ENCODE measurements at regions not wholly inside any gene's neighbourhood (a gene's known extent, or its start where the extent isn't known, plus 50 kb on each side); places are given as distances from the start of the nearest gene placed in this dataset.

DNA sequence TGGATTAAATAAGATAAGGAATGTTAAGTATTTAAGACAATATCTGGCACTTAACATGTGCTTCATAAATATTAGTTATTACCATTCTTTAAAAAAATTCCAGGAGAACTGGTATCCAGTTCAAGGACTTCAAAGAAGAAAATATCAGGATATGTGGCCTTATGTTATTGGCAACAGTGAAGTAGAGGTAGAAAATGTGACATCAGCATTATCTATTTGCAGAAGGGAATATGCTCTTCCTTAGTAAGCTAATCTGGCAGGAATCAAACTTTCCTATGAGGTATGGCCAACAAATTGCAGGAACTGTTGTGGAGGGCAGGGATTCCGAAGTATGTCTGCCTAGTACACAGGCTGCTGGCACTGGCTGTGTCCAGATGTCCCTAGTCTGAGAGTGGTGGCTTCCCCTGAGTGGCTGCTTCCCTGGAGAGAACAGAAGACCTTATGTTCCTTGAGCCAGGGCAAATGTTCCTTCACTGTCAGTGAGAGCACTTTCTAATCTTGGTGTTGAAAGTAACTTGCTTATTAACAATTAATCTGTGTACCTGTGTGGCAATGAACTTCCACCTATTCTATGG is 351.7 kb upstream of the THRB start:
- DNase-seq: no peak

DNA sequence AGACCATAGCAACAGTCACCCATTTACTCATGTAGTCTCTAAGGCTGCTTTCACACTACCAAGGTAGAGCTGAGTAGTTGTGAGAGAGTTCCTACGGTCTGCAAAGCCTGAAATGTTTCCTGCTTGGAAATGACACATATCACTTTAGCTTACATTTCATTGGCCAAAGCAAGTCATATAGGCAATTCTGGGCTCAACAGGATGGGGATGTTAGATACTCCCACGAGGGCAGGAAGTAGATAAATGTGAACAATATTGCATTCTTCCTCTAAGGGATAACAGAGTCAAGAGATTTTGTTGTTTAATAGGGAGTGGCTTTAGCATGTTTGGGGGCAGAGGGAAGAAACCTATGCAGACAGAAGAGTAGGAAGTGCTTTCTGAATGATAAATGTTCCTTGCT is 355.6 kb upstream of the THRB start:
- DNase-seq: no peak

DNA sequence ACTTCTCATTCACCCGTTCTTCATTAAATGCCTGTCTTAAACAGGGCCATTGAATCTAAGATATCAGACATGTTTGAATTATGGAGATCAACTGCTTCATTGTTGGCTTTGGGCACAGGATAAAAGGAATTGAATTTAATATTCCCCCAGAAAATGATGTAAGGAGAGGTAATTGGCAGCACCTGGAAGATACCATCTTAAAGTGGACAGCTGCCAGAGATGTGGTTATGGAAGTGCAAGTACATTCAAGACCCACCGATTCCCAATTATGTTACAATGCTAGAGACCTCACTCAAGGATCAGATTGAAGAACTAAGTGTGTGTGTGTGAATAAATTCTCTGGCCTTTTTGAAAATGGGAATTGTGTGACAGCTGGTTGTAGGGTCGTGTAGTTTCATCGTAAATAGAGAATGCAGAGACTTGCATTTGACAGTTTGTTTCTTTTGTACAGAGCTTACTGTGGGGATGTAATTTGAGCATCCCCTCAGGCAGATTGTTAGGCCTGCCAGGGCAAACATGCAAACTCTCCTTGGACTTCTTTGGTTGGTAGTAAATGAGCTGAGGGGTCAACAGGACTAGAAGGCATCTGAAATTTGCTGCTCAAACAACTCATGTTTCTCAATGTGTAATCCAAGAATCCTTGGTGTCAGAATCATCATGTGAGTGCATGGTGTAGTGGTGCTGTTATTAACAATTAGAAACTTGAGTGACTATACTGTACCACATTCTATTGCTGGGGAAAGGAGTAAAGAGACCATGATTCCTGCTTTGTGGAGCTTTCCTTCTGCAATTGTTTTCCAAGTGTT is 359.2 kb upstream of the THRB start:
- DNase-seq: no peak

DNA sequence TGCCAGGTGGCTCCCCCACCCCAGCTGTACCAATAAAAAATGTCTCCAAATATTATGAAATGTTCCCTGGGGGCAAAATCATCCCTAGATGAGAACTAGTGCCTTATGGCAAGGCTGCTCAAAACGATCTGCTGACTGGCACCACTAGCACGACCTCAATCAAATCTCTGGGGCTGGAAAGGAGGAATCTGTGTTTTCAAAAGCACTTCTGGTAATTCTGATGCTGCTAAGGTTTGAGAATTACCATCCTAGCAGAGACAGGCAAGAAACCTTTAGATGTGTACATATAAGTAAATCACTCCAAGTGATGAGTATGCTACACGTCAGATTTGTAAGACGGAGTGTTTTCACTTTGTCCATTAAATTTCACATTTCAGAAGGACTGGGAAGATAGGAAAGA is 360.1 kb upstream of the THRB start:
- no peak for DNase-seq

DNA sequence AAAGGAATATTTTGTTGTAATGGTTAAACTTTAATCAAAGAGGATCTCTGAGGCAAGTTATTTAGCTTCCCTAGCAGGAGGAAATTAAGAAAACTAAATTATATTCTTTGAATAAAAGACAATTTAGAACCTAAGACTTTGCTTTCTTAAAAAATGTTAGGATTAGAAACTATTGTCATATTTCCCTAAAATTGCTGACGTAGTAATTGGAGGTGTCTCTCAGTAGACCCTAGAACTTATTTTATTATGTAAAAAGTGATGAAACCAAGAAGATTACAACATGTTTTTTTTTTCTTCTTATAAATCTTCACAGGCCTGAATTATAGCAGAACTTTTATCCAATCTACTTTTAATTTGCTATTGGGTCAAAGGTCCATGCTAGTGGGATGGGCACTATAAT is 363.3 kb upstream of the THRB start:
- no peak for DNase-seq

DNA sequence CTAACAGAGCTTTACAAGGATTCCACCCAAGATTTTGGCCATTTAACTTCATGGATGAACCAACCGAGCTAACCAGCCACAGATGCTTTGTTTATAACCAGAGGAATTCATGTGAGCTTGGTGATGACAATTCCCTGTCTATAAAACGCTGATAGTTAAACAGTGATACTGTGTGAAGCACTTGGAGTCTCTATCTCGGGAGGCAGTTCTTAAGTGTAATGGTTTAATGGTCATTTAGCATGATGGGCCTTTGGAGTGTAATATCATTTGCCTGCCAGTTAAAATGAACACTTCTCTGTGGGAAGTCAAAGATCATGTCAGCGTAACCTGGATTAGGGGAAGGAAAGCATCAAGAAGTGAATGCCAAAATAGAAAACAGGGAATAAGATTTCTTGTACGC is 368.6 kb upstream of the THRB start:
- DNase-seq: no peak

DNA sequence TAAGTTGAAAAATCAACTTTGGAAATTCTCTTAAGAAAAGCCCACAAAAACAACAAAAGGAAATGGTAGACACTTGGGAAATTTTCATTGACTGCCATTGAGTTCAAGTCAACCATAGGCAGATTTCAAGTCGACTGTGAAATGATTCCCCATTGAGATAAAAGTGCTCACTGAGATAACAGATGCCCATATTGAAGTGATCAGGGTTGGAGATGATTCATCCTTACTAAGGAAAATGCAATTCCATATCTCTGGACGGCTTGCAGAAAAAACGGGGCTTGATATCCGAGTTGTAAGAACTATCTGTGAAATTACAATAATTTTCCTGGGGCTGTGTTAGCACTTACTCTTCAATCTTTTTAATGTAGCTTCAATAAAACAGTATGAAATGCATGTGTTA is 373.1 kb upstream of the THRB start:
- DNase-seq: no peak

DNA sequence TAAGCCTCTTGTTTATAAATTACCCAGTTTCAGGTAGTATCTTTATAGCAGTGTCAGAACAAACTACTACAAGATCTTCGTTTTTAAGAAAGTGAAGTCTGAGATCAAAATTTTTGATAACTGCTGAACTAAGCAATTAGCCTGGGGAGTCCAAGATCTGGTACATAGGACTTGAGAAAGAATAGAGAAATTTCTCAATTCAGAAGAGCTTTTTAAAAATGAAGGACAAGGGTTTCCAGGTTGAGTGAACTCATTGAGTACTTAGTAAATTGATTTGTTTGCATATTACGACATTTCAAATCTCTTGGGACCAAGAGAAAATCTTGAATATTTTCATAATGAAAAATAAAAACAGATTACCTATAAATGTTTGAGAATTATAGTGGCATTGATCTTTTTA is 386.6 kb upstream of the THRB start:
- DNase-seq: no peak

DNA sequence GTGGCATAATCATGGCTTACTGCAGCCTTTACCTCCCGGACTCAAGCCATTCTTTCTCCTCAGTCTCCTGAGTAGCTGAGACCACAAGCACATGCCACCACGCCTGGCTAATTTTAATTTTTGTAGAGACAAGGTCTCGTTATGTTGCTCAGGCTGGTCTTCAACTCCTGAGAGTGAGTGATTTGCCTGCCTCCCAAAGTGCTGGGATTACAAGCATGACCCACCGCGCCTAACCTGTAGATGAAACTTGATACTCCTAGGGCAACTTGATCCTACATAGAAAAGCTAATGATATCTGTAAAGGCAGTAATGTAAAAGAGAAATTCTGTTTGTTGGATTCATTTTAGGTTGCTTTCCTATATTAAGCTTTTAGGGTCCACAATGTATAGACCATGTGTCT is 391.9 kb upstream of the THRB start:
- DNase-seq: no peak

DNA sequence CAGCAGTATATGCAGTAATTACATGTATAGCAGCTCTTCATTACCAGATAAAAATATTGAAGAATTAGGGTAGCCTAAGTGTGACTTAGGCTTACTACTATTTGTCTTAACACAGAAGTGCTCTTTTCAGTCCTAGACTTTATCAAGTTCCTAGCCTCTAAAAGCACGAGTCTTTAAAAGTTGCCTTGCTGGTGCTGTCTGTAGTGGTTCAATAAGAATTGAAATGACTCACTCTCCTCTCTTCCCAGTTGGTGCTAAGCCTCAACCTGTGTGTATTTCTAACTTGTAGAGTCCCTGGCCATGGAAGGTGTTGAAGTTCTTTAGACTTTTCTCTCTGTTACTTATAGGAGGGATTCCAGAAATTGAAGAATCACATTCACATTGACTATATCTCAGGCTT is 395.4 kb upstream of the THRB start:
- no peak for DNase-seq

DNA sequence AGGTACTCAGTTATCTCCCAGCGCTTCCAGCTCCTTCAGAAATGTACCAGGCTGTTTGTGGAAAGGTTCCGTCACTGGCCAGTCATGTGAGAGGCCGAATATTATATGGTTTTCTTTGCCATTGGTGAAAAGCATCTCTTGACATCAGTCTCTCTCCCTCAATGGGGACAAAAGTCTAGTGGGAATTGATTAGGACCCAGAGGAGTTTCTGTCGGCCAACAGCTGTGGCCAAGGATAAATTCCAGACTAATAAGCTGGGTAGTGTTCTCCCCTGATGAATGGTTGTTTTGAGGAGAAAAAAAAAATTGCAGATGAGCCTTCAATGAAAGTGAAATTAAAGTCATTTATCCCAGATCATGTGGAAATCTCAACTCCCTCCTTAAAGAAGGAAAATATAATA is 404.7 kb upstream of the THRB start:
- no peak for DNase-seq

DNA sequence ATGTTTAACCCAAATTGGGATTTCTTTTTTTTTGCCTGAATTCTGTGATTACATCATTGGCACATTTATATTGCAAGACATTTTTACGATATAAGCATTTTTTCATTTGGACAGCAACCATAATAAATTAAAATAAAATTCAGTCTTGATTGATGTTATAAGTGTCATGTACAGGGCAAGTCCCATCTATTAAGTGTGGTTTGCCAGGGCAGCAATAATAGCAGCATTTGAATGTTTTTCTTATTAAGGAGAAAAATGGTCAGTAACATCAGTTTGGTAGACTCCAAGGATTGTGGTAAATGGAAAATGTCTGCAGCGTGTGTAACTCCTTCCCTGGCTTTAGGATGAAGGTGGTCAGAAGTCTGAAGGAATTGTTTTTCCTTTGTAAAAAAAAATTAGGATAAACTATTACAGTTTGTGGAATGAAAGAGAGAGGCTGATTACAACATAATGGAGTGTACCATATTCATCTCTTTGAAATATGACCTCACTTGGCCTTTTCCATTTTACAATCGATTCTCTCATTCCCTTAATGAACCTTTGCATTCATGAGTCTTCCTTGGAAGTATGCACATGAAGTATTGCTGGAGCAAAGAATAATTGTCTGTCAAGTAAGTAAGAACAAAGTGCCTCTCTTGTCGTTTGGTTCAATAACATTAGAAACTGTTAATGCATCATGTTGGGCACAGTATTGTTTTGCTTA is 405.4 kb upstream of the THRB start:
- no peak for DNase-seq

DNA sequence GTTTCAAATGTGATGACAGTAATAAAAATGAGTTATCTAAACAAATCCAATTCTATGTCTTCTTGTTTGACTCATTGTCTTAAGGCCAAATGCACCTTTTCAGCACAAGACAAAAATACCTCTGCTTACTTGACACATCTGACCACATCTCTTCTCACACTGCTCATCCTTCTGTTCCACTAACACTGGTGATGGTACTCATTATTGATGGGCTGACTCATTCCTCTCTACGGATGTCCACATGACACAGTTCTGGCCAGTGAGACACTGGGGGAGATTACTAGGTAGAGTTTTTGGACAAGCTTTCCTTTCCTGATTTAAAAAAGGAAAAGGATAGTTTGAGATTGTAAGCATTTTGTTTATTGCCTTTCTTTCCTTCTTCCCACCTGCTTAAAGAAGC is 410.6 kb upstream of the THRB start:
- DNase-seq: no peak

DNA sequence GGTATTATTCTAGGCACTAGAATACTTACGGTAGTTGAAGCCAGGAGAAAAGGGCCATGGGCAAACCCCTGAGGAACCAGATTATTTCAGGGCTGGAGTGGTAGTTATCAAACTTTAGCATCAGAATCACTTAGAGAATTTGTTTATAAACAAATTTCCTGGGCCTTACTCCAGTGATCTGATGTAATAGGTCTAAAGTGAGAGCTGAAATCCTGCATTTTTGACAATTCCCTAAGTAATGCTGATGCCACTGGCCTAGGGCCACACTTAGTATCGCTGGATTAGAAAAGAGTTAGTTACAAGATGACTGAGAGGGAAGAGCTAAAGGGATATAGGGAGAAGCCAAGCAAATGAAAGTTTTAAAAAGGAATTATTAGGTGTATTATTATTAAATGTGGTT is 412.5 kb upstream of the THRB start:
- no peak for DNase-seq

DNA sequence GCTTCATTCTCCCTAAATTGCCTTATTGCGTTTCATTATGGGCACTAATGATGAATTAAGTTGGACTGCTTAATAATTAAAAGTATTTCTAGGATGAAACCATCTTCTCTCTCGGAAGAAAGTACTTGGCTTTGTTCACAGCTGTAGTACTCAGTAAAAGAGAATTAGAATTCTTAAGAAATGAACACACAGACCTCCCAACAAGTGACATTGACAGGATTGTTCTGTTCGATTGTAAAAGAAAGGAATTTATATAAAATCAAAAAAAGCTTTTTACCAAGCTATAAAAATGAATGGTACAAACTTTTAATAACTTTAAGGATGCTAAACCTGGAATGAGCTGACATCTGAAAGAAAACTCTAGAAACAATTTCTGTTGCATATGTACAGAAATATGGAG is 416.4 kb upstream of the THRB start:
- no peak for DNase-seq

DNA sequence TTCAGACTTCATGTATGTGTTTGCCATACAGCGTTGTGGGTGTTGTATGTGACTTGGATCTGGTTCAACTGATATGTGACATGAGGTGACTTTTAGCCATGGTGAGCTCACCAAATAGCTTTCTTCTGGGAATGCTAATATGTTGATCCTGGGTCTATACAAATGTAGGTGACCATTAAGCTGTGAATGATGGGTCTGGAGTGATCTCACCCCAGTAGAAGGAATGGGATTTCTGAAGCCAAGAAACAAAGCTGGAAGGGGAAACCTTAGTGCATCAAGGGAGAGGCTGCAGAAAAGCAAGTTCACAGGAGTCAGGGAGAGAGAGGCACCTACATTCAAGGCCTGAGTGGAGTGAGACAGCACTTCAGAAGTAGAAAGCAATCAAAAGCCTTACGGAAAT is 421.0 kb upstream of the THRB start:
- DNase-seq: no peak

DNA sequence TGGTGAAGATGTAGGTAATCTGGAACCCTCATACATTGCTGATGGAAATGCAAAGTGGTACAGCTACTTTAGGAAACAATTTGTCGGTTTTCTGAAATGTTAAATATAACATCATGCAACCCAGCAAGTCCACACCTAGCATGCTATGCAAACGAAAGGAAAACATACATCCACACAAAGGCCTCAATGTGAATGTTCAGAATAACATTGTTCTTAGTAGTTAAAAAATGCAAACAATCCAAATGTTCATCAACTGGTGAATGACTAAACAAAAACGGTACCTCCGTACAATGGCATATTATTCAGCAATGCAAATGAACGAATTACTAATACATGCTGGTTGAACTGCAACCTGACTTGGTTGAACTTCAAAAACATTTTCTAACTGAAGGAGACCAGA is 423.3 kb upstream of the THRB start:
- no peak for DNase-seq

DNA sequence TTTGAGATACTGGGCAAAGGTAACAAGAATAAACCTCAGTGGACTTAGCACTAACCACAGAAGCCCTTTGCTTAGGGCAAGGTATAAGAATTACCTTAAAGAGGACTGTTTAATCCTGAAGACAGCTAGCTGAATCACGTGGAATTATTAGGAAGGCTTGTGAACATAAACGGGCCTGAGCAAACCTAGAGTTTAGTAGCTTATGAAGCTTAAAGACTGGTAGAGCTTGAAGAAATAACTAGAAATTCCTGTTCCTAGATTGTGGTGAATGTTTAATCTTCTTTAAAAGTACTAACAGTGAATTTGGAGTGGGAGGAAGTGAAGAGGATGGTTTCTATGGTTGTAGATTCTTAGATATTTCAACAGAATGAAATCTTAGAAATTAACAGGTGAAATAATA is 428.9 kb upstream of the THRB start:
- DNase-seq: no peak

DNA sequence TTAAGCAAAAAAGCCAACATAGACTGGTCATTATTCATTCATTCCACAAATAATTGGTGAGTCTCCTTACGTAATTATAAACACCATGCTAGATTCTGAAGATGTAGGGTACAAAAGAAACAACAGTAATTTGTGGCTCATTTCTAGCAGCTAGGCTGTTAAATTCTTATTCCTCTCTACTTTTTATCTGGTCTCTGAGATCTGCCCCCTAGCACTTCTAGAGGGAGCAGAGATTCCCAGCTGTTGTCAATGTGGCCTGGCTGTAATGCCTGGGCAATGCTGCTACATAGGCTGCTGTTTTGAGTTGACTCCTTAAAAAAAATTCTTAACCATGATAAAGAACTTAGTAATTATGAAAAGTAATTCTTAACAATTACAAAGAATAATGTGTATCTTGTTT is 434.9 kb upstream of the THRB start:
- DNase-seq: no peak

DNA sequence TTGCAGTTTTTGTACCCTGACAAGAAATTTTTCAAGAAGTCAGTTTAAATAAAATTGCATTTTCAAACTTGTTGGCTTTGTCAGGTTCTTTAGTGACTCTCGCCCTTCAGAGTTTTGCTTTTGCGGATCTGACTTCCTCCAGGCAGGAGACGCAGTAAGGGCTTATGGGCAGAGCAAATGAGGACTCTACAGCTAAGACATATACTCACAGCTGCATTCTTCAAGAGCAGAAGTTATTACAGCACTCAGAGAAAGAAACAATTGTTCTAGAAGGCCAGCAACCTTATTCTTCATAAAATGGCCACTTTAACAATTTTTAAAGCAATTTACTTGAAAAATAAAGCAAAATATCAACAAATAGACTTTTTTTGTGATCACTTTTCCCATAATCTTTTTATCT is 438.8 kb upstream of the THRB start:
- DNase-seq: no peak

DNA sequence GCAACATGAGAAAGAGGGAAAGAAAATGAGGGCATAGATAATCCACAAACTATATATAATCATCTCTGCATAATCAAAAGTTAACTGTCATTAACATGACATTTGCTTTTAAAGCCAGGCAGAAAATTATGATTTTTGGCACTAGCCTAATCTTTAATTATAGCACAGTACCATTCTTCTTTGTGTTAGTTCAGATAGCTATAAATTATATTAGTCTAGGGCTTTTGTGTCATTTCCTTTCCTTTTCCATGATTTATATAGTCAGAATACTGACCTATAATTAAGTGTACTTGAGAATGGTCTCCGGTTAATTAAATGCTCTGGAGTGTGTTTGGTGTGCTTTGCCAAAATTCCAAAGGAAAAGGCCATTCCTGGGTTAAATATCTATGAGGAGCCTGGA is 441.9 kb upstream of the THRB start:
- DNase-seq: no peak

DNA sequence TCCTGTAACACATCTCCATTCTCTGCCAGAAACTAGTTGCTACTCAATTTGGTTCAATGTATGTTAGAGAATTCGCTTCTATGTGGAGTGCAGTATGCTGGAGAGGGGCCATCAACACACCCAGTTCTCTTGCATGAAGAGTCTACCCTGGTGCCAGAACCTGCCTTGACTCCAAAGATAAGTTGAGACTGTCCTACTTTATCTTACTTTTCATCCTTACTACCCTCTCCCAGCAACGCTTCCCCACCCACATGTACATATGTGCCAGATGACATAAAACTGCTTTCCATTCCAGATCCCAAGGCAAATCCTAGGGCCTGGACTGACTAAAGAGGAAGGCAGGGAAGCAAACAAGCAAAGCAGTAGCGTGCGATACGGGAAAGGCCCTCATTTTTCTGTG is 442.6 kb upstream of the THRB start:
- no peak for DNase-seq

DNA sequence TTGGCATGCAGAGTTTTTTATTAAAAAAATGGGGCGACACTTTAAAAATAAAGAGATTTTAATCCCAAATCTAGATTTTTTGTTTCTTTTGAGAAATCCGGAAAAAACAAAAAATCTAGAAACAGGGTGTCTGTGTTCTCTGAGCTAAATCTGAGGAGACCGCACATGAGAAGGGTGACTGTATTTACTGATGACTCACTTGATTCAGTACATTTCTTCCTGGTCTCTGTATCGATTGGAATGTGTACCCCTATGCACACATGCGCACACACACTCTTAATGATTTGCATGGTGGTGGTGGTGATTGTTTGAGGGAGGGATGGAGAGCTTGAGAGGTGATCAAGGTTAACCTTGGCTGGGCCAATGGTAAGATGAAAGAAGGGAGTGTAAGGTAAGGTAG is 443.1 kb upstream of the THRB start:
- no peak for DNase-seq

DNA sequence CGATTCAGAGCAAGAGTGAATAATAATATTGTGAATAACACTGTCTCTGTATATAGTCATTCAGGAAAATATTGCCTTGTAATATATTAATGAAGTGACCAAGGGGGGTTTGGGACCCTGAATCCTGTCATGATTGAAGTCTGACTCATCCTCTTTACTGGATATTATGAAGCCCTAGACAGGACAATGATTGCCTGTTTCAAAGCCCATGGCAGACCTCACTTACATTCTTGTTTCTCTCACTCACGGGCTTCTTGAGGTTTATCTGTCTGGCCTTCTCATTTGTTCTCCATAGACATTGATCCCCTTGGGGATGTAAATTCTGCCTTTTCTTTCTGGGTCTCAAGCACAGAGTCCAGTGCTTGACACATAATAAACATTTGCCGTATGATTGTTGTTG is 449.3 kb upstream of the THRB start:
- DNase-seq: no peak
